ENCODE measurements at regions not wholly inside any gene's neighbourhood (a gene's known extent, or its start where the extent isn't known, plus 50 kb on each side); places are given as distances from the start of the nearest gene placed in this dataset.
"Not testable (repeated sequence)": the region's sequence is repeated elsewhere in the genome, so short reads cannot be mapped to it uniquely, and the experiment has no call there.

DNA sequence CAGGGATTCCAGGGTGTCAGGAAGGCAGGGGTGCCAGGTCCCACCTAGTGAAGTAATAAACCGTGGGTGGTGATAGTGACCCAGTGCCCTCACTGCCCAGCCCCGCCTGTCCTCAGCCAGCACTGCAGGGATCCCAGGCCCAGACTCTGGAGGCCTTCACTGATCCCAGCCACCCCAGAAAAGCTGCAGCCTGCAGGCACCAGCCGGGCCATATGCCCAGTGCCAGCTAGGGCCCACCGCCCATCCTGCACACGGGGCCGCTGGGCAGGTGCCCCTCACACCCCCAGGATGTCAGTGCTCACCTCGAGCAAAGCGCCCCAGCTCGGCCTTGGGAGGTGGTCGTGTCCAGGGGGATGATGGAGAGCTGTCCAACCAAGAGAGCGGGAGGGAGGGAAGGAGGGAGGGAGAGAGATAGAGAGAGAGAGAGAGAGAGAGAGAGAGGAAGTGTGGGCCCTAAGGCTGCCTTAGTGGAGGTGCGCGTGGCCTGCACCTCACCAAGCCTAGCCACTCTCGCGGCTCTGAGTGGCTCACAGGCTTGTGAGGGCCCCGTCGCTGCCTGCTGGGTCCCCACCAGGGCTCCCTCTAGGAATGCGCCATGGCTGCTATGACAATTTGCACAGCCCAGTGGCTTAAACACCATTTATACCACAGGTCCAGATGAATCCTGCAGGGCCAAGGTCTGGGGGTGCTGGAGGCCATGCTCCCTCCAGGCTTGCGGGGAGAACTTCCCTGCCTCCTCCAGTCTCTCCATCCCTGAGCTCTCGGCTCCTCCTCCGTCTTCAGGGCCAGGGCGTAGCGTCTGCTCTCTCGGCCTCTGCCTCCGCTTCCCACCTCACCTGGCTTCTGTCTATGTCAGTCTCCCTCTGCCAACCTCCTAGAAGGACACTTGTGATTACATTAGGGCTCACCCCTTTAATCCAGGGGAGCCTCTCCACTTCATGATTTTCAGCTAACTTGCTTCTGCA, 401.0 kb downstream of the TMEM121 start:
- DNase-seq (ENCODE audit: low read depth in 2 of 3, low spot score in 1 of 3) = no peak

- DNase-seq (ENCODE audit: low read depth in 2 of 3, low spot score in 1 of 3) = not testable (repeated sequence)
These were observed 402.1 kb downstream of the TMEM121 start for GRCh38 chr14:105928171-105929111.

- no peak for DNase-seq (ENCODE audit: low read depth in 2 of 3, low spot score in 1 of 3)
These were observed 403.1 kb downstream of the TMEM121 start for GRCh38 chr14:105929327-105930081.

- DNase-seq (ENCODE audit: low read depth in 2 of 3, low spot score in 1 of 3) = no peak
These were observed 404.2 kb downstream of the TMEM121 start for GRCh38 chr14:105930572-105930971.

DNA sequence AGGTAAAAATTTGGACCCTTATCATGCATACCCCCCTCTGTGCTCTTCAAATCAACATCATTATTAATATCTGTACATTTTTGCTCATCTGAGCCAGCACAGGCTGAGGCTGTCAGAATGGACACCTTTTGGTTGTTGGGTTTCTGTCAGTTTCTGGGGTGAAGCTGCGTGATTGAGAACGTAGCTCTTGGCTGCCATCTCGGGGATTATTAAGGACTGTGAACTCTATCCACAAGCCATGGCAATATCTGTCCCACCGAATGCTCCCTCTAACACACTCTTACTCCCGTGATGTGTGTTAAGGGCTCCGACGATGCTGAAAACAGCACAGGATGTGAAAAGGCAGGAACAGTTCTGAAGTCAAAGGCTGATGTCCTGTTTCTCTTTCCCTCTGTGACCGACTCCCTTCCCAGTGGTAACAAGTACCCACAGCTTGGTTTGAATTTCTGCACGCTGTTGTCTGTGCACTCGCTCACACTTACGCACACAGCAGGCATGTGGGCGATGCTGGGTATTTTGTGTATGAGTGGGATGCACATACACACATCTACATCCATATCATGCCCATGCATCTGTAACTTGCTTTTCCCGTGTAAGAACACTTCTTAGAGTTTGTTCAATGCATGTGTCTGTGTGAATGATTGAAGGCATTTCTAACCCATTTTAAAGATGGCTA, 405.6 kb downstream of the TMEM121 start:
- no peak for DNase-seq (ENCODE audit: low read depth in 2 of 3, low spot score in 1 of 3)

- DNase-seq (ENCODE audit: low read depth in 2 of 3, low spot score in 1 of 3) = no peak
These were observed 406.9 kb downstream of the TMEM121 start for GRCh38 chr14:105933238-105933637.

- DNase-seq (ENCODE audit: low read depth in 2 of 3, low spot score in 1 of 3) = no peak
These were observed 409.0 kb downstream of the TMEM121 start for GRCh38 chr14:105935384-105935783.

- DNase-seq (ENCODE audit: low read depth in 2 of 3, low spot score in 1 of 3) = no peak
These were observed 411.1 kb downstream of the TMEM121 start for GRCh38 chr14:105937253-105938054.

GRCh38 chr14:105938055-105938863, 411.9 kb downstream of the TMEM121 start:
- no peak for DNase-seq (ENCODE audit: low read depth in 2 of 3, low spot score in 1 of 3)

GRCh38 chr14:105938959-105939358, 412.6 kb downstream of the TMEM121 start:
- DNase-seq (ENCODE audit: low read depth in 2 of 3, low spot score in 1 of 3) = no peak

- no peak for DNase-seq (ENCODE audit: low read depth in 2 of 3, low spot score in 1 of 3)
These were observed 413.6 kb downstream of the TMEM121 start for GRCh38 chr14:105939810-105940508.

DNA sequence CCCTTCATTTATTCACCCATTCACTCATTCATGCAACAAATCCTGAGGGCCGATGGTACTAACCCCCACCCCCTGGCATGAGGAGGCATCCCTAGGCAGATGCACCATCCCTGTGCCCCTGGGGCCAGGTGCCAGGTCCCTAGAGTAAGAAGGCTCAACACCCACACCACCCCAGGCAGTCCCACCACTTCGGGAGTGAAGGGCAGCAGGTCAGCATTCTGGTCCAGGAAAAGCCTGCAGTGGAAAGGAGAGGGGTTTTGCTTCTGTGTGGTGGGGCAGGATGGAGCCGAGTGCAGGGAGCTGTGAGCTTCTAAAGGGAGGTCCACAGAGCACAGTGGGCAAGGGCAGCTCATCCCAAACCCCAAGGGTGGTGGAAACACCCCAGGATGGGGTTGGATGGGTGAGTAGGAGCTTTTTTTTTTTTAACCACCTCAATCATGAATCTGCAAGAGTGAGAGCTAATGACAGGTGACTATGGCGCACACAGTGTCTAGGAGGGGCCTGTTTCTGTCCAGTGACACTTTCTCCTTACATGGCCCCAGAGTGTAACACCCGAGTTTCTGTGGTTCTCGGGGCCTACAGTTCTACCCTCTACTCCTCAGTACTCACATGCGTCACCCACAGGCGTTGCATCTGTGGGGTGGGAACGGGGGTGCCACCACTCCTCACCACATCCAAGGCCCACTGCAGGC, 414.3 kb downstream of the TMEM121 start:
- DNase-seq (ENCODE audit: low read depth in 2 of 3, low spot score in 1 of 3) = no peak

DNA sequence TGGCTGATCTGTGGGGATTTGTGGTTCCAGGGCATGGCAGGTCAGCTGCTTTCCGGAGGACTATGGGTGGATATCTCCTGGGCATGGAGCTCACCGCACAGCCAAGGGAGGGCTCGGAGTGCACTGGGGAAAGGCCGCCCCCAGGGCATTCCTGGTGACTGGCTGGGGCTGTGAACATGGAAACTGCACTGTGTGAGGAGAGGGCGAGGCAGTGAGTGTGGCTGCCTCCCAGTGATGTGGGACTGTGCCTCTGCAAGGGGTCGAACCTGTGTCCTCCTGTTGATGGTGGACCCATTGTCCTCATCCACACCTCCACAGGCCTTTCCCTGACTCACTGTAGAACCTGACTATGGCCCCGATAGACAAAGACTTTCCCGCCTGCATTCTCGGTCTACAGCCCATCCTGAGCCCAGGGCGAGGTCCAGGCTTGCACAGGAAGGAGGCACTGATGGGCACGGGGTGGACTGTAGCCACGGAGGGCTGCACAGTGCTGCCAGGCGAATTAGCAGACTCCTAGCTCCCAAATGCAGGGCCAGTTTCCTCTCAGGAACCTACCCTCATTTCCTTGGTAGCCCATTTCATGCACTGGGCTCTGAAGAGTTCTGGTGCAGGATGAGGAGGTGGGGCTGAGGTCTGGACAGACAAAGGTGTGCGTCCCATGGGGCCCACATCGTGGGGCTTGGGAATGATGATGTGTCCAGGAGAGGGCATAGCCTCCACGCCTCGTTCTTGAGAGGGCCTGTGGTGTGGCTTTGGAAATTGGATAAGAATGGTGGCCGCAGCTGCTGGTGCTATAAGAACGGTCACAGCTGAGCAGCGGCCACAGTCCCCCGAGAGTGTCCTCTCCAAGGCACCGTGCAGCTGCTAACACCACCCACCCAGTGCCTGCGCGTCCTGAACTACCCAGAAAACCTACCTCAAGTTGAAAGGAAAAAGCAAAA, 415.1 kb downstream of the TMEM121 start:
- no peak for DNase-seq (ENCODE audit: low read depth in 2 of 3, low spot score in 1 of 3)

DNA sequence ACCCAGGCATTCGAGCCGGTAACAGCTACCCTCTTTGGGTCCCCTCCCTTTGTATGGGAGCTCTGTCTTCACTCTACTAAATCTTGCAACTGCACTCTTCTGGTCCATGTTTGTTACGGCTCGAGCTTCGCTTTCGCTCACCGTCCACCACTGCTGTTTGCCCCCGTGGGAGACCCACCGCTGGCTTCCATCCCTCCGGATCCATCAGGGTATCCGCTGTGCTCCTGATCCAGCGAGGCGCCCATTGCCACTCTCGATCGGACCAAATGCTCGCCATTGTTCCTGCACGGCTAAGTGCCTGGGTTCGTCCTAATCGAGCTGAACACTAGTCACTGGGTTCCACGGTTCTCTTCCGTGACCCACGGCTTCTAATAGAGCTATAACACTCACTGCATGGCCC, 416.3 kb downstream of the TMEM121 start:
- DNase-seq (ENCODE audit: low read depth in 2 of 3, low spot score in 1 of 3) = not testable (repeated sequence)

GRCh38 chr14:105943973-105944602, 417.7 kb downstream of the TMEM121 start:
- DNase-seq (ENCODE audit: low read depth in 2 of 3, low spot score in 1 of 3) = no peak

Measured in stimulated activated CD4-positive, alpha-beta T cell treated with anti-CD3 and anti-CD28 coated beads, Interleukin-12 subunit alpha, Interleukin-12 subunit beta, amount 100 ng/mL, for 48 hours (primary cell).